ENCODE measurements at regions not wholly inside any gene's neighbourhood (a gene's known extent, or its start where the extent isn't known, plus 50 kb on each side); places are given as distances from the start of the nearest gene placed in this dataset.

GRCh38 chr4:56575820-56576429 is 70.3 kb downstream of the ARL9 start:
- TF ChIP-seq FOXK2 (IDR thresholded peaks at IDR 0.05): no peak
- no peak for TF ChIP-seq PKNOX1 (IDR thresholded peaks at IDR 0.05)
- TF ChIP-seq BHLHE40 (IDR thresholded peaks at IDR 0.05; ENCODE audit: borderline replicate concordance): no peak
- no peak for TF ChIP-seq SP1 (IDR thresholded peaks at IDR 0.05)
- no peak for TF ChIP-seq ARNT (IDR thresholded peaks at IDR 0.05)
- no peak for TF ChIP-seq ELF4 (IDR thresholded peaks at IDR 0.05)
- no peak for TF ChIP-seq CTBP1 (IDR thresholded peaks at IDR 0.05; ENCODE audit: borderline replicate concordance)
- TF ChIP-seq FOXM1 (IDR thresholded peaks at IDR 0.05; ENCODE audit: borderline replicate concordance): no peak
- no peak for TF ChIP-seq LEF1 (IDR thresholded peaks at IDR 0.05; ENCODE audit: borderline replicate concordance)
- no peak for TF ChIP-seq SUZ12 (IDR thresholded peaks at IDR 0.05)
- no peak for TF ChIP-seq L3MBTL2 (conservative IDR thresholded peaks at IDR 0.05)
- no peak for TF ChIP-seq TARDBP (IDR thresholded peaks at IDR 0.05)
- no peak for TF ChIP-seq HDGF (IDR thresholded peaks at IDR 0.05; ENCODE audit: borderline replicate concordance)
- no peak for TF ChIP-seq NFRKB (IDR thresholded peaks at IDR 0.05)
